ENCODE measurements at regions not wholly inside any gene's neighbourhood (a gene's known extent, or its start where the extent isn't known, plus 50 kb on each side); places are given as distances from the start of the nearest gene placed in this dataset.

DNA sequence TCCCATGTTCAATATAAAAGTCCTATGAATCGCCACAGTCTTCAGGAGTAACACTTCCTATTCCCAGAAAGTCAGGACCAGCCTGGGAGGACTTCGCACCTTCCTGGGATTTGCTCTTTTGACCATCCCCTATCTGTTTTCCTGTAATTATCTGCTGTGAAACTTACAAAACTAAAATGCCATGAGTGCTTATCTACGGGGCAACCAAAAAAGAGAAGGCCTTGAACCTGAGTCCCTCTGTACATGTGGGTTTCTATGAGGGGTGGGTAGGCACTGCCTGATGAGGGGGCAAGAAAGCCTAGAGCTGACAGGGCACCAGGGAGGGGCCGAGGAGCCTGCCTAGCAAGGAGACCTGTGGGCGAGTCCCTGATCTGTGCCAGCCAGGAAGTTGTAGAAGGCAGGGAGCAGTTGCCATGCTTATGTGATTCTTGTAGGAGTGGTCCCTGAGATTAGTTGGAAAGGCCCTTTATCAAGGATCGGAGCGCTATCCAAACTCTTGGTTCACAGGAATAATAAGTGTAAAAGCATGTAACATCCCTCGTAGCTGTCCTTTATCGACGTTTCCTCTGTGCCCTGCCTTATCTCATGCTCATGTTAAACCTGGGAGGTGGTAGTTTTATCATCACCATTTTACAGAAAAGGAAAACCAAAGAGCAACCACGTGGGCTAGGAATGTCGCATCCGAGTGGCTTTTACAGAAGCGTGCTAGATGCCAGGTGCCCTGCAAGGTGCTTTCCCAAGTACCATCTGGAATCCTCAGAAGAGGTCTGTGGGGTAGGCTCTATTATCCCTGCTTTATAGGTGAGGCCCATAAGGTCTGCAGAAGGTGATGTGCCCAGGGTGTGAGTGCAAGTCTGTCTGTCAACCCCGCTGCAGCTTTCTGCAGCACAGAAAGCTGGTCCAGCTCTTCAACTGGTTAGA lies 111.8 kb downstream of the B3GNT2 start:
- peaks cover 53 to 61% of the 10 kb centered on the region in 2 donors for H3K4me1 ChIP-seq (ENCODE audit: control insufficient read depth in 1 of 2, insufficient read depth in 2 of 2, low read length in 2 of 2)
- no peaks in the 10 kb centered on the region for H3K27me3 ChIP-seq (ENCODE audit: control insufficient read depth in 1 of 2, insufficient read depth in 2 of 2, low read length in 2 of 2)
- peak overlapping the region; percentile 71 for H3K27ac ChIP-seq (ENCODE audit: low read depth, low read length)
- H3K4me3 ChIP-seq (ENCODE audit: low read depth in 1 of 2, low read length in 2 of 2), result peak overlapping the region; percentile 7 to 23
- H3K36me3 ChIP-seq (ENCODE audit: control insufficient read depth in 1 of 2, insufficient read depth in 2 of 2, low read length in 2 of 2), result no peaks in the 10 kb centered on the region
- peak overlapping the region in 1 of 2 donors; percentile 35 for H3K9ac ChIP-seq (ENCODE audit: low read depth in 1 of 2, low read length in 2 of 2)
- H3K9me3 ChIP-seq (ENCODE audit: control insufficient read depth in 1 of 2, low read length in 2 of 2), result no peaks in the 10 kb centered on the region

GRCh38 chr2:62306751-62307468 lies 111.0 kb downstream of the B3GNT2 start:
- Histone ChIP-seq H3K9ac (ENCODE audit: low read depth in 1 of 2, low read length in 2 of 2) (peak overlapping the region; percentile 20 to 35), H3K4me3 (ENCODE audit: low read depth in 1 of 2, low read length in 2 of 2) (peak overlapping the region; percentile 7 to 23), H3K9me3 (ENCODE audit: control insufficient read depth in 1 of 2, low read length in 2 of 2) (no peaks in the 10 kb centered on the region), H3K27me3 (ENCODE audit: control insufficient read depth in 1 of 2, insufficient read depth in 2 of 2, low read length in 2 of 2) (no peaks in the 10 kb centered on the region), H3K4me1 (ENCODE audit: control insufficient read depth in 1 of 2, insufficient read depth in 2 of 2, low read length in 2 of 2) (peaks cover 53 to 61% of the 10 kb centered on the region in 2 donors), H3K36me3 (ENCODE audit: control insufficient read depth in 1 of 2, insufficient read depth in 2 of 2, low read length in 2 of 2) (no peaks in the 10 kb centered on the region), H3K27ac (ENCODE audit: low read depth, low read length) (peak overlapping the region; percentile 71)

- Histone ChIP-seq H3K4me1 (ENCODE audit: control insufficient read depth in 1 of 2, insufficient read depth in 2 of 2, low read length in 2 of 2) (peaks cover 53 to 61% of the 10 kb centered on the region in 2 donors), H3K27ac (ENCODE audit: low read depth, low read length) (no peak overlapping the region), H3K9ac (ENCODE audit: low read depth in 1 of 2, low read length in 2 of 2) (peak overlapping the region; percentile 16 to 30)
Measured at GRCh38 chr2:62305421-62306176, 109.7 kb downstream of the B3GNT2 start.

DNA sequence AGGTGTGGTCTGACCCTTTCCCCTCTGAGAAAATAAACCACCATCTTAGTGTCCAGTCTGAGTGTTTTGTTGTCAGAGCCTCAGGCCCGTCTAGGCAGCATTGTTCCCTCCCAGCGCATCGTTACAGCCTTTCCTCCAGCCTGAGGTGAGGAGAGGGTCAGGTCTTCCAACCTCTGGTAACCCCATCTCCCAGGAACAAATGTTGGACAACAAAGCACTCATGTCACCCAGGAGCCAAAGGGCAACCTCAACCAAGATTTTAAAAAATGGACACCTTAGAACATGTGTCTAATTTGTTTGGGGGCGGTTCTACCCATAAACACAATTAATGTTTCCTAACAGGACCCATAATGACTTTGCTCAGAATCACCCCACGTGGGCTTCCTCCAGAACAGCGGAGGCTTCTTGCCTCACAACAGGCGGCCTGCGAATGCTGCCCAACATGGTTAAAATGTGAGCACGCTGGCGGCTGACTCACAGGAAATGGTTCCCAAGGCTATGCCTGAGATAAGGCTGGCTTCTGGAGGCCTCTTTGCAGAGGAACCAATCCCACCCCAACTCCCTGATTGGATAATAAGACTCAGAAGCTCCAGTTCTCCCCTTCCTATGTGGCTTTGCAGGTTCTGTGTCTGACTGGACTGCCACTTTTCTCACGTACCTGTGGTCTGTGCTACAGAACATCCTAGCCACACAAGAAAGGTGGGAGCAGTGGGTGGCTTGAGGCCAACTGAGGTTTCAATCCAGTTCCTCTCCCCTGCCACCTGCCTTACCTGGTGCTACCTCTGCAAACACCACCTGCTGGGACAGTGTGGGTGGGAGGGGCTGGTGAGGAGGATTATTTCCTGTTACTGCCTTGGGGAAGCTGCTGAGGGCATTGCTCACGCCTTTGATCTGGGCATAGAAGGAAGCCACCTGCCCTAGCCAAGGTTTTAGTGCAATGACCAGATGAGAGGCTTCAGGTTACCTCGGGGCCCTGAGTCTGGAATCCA lies 108.8 kb downstream of the B3GNT2 start:
- Histone ChIP-seq H3K27me3 (ENCODE audit: control insufficient read depth in 1 of 2, insufficient read depth in 2 of 2, low read length in 2 of 2) (no peaks in the 10 kb centered on the region), H3K9ac (ENCODE audit: low read depth in 1 of 2, low read length in 2 of 2) (peak overlapping the region; percentile 16 to 30), H3K9me3 (ENCODE audit: control insufficient read depth in 1 of 2, low read length in 2 of 2) (no peaks in the 10 kb centered on the region), H3K27ac (ENCODE audit: low read depth, low read length) (peak overlapping the region; percentile 23), H3K4me3 (ENCODE audit: low read depth in 1 of 2, low read length in 2 of 2) (peak overlapping the region in 1 of 2 donors; percentile 2), H3K36me3 (ENCODE audit: control insufficient read depth in 1 of 2, insufficient read depth in 2 of 2, low read length in 2 of 2) (no peaks in the 10 kb centered on the region), H3K4me1 (ENCODE audit: control insufficient read depth in 1 of 2, insufficient read depth in 2 of 2, low read length in 2 of 2) (peaks cover 53 to 59% of the 10 kb centered on the region in 2 donors)

More at GRCh38 chr2:62305421-62306176, 109.7 kb downstream of the B3GNT2 start:
- Histone ChIP-seq H3K36me3 (ENCODE audit: control insufficient read depth in 1 of 2, insufficient read depth in 2 of 2, low read length in 2 of 2) (no peaks in the 10 kb centered on the region), H3K27me3 (ENCODE audit: control insufficient read depth in 1 of 2, insufficient read depth in 2 of 2, low read length in 2 of 2) (no peaks in the 10 kb centered on the region), H3K9me3 (ENCODE audit: control insufficient read depth in 1 of 2, low read length in 2 of 2) (no peaks in the 10 kb centered on the region), H3K4me3 (ENCODE audit: low read depth in 1 of 2, low read length in 2 of 2) (no peak overlapping the region)

- Histone ChIP-seq H3K4me3 (ENCODE audit: low read depth in 1 of 2, low read length in 2 of 2) (no peak overlapping the region), H3K36me3 (ENCODE audit: control insufficient read depth in 1 of 2, insufficient read depth in 2 of 2, low read length in 2 of 2) (no peaks in the 10 kb centered on the region), H3K27ac (ENCODE audit: low read depth, low read length) (no peak overlapping the region), H3K27me3 (ENCODE audit: control insufficient read depth in 1 of 2, insufficient read depth in 2 of 2, low read length in 2 of 2) (no peaks in the 10 kb centered on the region), H3K9me3 (ENCODE audit: control insufficient read depth in 1 of 2, low read length in 2 of 2) (no peaks in the 10 kb centered on the region), H3K4me1 (ENCODE audit: control insufficient read depth in 1 of 2, insufficient read depth in 2 of 2, low read length in 2 of 2) (peaks cover 49 to 50% of the 10 kb centered on the region in 2 donors), H3K9ac (ENCODE audit: low read depth in 1 of 2, low read length in 2 of 2) (no peak overlapping the region)
Measured at GRCh38 chr2:62303788-62304187, 107.9 kb downstream of the B3GNT2 start.

DNA sequence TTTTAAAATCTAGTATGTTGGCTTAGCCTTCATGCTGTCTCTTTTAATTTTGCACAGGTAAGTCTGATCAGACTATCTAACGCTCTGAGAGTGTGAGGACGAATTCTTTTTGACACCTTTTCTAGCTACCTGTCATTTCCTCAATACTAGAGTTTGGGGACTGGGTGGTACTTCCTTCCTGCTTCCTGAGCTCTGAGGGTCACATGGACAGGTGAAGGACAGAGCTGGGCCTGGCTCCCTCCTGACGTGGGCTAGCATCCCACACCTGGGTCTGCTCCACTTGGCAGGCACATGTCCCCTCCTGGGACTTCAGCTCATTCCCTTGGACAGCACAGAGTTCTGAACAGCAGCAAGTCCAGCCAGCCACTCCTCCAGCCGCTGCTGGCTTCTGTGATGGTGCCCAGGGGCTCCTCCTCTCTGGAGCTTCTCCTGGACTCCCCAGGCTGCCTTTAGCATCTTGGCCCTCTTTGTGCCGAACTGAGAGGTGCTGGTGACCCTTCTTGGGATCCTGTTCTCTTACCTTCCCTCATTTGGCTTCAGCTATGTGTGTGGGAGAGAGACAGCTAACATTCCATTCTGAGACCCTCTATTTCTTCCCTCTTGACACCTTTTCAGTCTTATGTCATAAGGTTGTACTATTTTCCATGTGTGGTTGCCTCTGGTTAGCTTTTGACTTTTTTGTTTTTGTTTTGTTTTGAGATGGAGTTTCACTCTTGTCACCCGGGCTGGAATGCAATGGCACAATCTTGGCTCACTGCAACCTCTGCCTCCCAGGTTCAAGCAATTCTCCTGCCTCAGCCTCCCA lies 106.9 kb downstream of the B3GNT2 start:
- H3K4me3 ChIP-seq (ENCODE audit: low read depth in 1 of 2, low read length in 2 of 2), result no peak overlapping the region
- no peaks in the 10 kb centered on the region for H3K9me3 ChIP-seq (ENCODE audit: control insufficient read depth in 1 of 2, low read length in 2 of 2)
- H3K27me3 ChIP-seq (ENCODE audit: control insufficient read depth in 1 of 2, insufficient read depth in 2 of 2, low read length in 2 of 2), result no peaks in the 10 kb centered on the region
- H3K4me1 ChIP-seq (ENCODE audit: control insufficient read depth in 1 of 2, insufficient read depth in 2 of 2, low read length in 2 of 2), result peaks cover 40% of the 10 kb centered on the region in 2 donors
- H3K9ac ChIP-seq (ENCODE audit: low read depth in 1 of 2, low read length in 2 of 2), result no peak overlapping the region
- H3K27ac ChIP-seq (ENCODE audit: low read depth, low read length), result no peak overlapping the region
- no peaks in the 10 kb centered on the region for H3K36me3 ChIP-seq (ENCODE audit: control insufficient read depth in 1 of 2, insufficient read depth in 2 of 2, low read length in 2 of 2)

DNA sequence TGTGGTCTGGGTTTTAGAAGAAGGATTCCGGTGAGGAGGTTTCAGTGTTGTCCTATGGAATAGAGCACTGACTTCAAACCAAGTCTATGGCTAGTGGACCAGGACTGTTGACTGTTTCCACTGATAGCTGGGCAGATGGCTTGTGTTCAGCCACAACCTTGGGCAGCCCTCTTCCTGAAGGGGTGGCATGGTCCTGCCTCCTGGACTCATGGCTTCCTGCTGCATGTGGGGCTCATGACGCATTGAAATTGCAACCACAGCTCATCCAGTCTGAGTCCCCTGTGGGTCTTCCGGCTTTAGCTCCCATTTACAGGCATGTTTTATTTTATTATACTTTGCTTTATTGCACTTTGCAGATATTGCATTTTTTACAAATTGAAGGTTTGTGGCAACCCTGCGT lies 105.0 kb downstream of the B3GNT2 start:
- Histone ChIP-seq H3K9me3 (ENCODE audit: control insufficient read depth in 1 of 2, low read length in 2 of 2) (no peaks in the 10 kb centered on the region), H3K27ac (ENCODE audit: low read depth, low read length) (no peak overlapping the region), H3K4me1 (ENCODE audit: control insufficient read depth in 1 of 2, insufficient read depth in 2 of 2, low read length in 2 of 2) (peaks cover 25% of the 10 kb centered on the region in 2 donors), H3K27me3 (ENCODE audit: control insufficient read depth in 1 of 2, insufficient read depth in 2 of 2, low read length in 2 of 2) (no peaks in the 10 kb centered on the region), H3K4me3 (ENCODE audit: low read depth in 1 of 2, low read length in 2 of 2) (no peak overlapping the region), H3K9ac (ENCODE audit: low read depth in 1 of 2, low read length in 2 of 2) (no peak overlapping the region), H3K36me3 (ENCODE audit: control insufficient read depth in 1 of 2, insufficient read depth in 2 of 2, low read length in 2 of 2) (no peaks in the 10 kb centered on the region)

- H3K27ac ChIP-seq (ENCODE audit: low read depth, low read length), result no peak overlapping the region
- H3K27me3 ChIP-seq (ENCODE audit: control insufficient read depth in 1 of 2, insufficient read depth in 2 of 2, low read length in 2 of 2), result no peaks in the 10 kb centered on the region
- no peaks in the 10 kb centered on the region for H3K36me3 ChIP-seq (ENCODE audit: control insufficient read depth in 1 of 2, insufficient read depth in 2 of 2, low read length in 2 of 2)
- H3K9ac ChIP-seq (ENCODE audit: low read depth in 1 of 2, low read length in 2 of 2), result no peak overlapping the region
- no peak overlapping the region for H3K4me3 ChIP-seq (ENCODE audit: low read depth in 1 of 2, low read length in 2 of 2)
- H3K4me1 ChIP-seq (ENCODE audit: control insufficient read depth in 1 of 2, insufficient read depth in 2 of 2, low read length in 2 of 2), result peaks cover 16 to 21% of the 10 kb centered on the region in 2 donors
- H3K9me3 ChIP-seq (ENCODE audit: control insufficient read depth in 1 of 2, low read length in 2 of 2), result no peaks in the 10 kb centered on the region
Measured at GRCh38 chr2:62297624-62298010, 101.7 kb downstream of the B3GNT2 start.

Measured in duodenal mucosa (tissue), 2 donors.